H54 (cell line): ENCODE measurements at regions not wholly inside any gene's neighbourhood (a gene's known extent, or its start where the extent isn't known, plus 50 kb on each side); places are given as distances from the start of the nearest gene placed in this dataset.

ENCODE experiments used
- DNase-seq: peaks from one replicate; pipeline ENCODE4 v3.0.0; 2011; ENCODE audit warnings: low spot score, mixed read lengths; ENCODE audit not compliant: insufficient read length
- FAIRE-seq: peaks from 3 replicates; lab custom pipeline; 2011; peaks lifted over from hg19 to GRCh38; lab: Jason Lieb, UNC
- POLR2A ChIP-seq: IDR thresholded peaks from 2 replicates; pipeline ENCODE4 v1.6.1; 2011; ENCODE audit warnings: low read depth, mild to moderate bottlenecking, low read length

DNA sequence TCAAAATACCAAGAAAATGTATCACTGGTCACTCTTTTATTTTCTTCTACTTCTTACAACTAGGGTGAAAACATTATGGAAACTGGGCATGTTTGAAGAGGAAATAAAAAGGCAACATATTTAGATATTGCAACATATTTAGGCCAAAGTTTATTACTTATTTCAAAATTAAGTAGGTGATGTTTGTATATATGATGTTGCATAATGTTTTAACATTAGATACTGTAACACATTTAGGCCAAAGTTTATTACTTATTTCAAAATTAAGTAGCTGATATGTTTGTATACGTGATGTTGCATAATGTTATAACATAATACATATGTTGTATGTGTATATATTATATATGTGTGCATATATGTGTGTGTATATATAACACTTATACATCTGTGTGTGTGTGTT lies 451.3 kb downstream of the LIG4 start:
- DNase-seq (no peak), FAIRE-seq (no peak)
- no peak for TF ChIP-seq POLR2A

DNA sequence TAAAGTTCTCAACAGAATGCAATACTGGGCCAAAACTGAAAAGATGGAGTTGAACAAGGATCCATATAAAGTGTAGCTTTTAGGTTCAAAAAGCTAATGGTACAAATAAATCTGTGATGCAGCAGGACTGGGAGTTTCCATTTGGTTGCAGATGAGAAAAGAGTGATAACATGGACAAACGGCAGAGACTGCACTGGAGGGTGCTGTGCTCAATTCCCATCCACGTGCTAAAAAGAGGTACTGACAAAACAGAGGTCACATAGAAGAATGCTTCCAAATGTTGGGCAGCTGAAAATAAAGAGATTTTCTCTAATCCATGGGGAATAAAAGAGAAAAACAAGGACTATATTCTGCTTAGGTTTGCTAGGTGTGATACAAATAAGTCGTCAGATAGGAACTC lies 461.6 kb downstream of the LIG4 start:
- no peak for TF ChIP-seq POLR2A
- DNase-seq (no peak), FAIRE-seq (no peak)

DNA sequence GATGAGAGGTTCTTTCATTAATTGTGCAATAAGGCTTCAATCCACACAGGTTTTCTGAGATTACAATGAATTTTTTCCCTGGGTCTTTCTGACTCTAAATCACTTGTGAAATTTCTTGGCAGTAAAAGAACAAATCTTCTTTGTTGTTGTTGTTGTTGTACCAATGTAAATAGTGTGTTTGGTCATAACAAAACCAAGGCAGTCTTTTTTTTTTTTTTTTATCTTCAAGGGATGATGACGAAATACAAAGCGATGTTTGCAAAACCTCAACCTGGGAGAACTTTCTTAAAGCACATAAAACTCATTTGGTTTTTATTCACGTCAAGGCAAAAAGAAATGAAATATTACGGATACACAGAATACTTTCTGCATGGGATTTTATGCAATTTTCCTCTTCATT lies 462.0 kb downstream of the LIG4 start:
- no peak for TF ChIP-seq POLR2A
- DNase-seq (no peak), FAIRE-seq (no peak)

DNA sequence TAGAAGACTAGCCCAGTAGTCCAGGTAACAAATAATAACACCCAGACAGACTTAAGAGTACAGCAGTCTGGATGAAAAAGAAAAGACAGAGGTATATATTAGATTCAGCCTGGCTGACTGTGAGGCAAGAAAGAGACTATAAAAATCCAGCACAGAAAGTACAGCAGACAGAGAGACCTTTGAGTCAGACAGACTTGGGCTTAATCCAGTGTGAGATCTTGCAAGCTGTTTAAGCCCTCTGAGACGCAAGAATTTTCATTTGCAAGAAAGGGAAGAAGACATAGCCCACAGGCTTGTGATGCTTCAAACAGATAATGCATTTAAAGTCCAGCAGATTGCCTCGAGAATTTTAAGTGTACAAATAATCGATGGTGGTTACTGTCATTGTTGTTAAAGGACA lies 471.4 kb downstream of the LIG4 start:
- no peak for DNase-seq
- no peak for TF ChIP-seq POLR2A
- no peak for FAIRE-seq

DNA sequence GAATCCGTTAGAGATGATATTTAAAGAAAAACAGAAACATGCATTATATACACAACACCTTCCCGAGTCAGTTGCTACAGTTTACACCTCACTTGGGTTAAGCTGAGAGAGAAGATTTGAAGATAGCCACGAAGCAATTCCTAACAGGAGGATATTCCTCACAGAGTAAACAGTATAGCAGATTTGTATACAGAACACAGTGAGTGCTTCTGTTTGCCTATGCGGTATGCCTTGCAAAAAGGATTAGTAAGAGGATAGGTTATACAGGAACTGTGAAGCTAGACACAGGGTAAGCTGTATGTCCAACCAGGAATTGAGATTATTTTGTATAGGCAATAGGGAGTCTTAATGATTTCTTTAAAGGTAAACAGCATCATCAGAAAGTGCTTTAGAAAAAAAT lies 471.8 kb downstream of the LIG4 start:
- TF ChIP-seq POLR2A: no peak
- no peak for DNase-seq
- FAIRE-seq: no peak

DNA sequence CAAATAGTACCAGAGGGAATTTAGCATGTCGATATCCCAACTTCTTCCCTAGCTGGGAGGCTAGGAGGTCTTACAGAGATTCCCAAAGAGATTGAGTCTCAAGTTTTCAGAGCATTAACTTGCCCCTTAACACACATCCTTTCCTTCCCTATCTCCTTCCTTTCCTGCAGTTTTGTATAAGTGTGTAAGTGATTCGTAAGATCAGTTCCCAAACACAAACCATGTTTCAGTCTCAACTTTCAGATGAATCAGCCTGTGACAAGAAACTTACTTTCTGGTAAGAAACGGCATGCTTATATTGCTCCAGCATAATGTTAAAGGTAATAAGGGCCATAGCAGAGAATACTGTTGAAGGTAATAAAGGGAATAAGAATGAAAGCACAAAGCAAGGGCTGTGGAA lies 472.2 kb downstream of the LIG4 start:
- peak; percentile 99 for FAIRE-seq
- DNase-seq: no peak
- no peak for TF ChIP-seq POLR2A

DNA sequence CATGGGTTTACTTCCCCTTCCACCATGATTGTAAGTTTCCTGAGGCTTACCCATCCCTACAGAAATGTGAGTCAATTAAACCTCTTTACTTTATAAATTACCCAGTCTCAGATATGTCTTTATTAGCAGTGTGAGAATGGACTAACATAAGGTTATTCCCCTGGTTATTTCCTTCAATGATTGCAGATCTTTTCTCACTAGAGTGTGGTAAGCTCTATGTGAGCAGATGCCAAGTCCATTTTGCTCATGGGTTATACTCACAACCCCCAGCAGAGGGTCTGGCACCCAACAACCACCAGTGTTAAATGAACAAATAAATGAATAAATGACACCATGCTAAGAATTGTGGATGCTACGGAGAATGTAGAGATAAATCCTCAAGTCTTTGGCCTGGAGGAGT lies 472.8 kb downstream of the LIG4 start:
- no peak for TF ChIP-seq POLR2A
- DNase-seq (no peak), FAIRE-seq (no peak)

DNA sequence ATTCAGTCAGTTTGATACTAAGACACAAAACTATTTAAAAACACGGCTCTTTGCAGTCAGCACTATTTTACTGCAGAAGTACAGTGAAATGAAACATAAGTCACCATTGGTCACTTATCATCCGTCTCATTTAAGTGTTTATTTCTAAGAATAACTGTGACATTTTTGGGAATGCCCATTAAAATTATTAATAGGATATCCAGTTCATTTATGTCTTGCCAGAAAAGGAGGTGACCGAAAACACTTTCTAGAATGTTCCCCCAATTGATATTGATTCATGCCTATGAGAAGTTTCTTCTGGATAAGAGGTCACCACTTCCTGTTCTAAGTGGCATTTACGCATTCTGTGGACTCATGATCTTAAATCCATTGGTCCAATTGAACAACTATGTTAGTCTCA lies 477.3 kb downstream of the LIG4 start:
- DNase-seq: no peak
- no peak for TF ChIP-seq POLR2A
- peak; percentile 82 for FAIRE-seq

DNA sequence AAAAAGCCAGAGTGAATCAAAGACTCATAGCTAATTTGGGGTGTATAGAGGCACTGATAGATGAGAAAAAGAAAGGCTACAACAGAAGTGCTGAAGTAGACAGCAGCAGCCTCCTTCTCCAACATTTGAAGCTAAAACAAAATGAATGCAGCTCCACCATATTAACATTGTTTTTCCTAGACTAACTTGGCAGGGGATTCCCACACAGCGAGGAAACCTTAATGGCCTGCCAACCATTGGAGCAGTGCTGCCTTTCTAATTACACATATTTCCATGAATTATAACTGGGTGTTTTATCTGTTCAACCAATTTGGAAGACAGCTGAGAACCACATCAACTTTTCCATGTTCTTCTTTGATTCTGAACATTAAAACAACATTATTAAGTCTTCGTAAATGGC lies 478.6 kb downstream of the LIG4 start:
- no peak for TF ChIP-seq POLR2A
- FAIRE-seq: no peak
- DNase-seq: no peak

DNA sequence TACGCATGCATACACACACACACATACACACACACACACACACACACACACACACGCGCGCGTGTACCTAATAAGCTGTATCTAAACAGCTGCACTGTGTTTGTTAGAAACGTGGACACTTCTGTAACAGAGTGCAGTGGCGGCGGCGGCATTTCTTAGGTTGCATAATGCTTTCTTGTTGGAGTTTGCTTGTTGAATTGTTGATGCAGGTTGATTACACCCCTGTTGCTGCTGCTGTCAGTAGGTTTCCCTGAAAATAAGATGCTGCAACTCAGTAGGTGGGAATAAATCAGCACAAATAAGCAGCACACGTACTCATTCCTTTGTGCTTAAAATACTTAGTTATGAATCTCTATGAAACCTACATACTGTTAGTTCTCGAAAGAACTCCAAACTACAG lies 479.2 kb downstream of the LIG4 start:
- TF ChIP-seq POLR2A: no peak
- FAIRE-seq: no peak
- DNase-seq: no peak

DNA sequence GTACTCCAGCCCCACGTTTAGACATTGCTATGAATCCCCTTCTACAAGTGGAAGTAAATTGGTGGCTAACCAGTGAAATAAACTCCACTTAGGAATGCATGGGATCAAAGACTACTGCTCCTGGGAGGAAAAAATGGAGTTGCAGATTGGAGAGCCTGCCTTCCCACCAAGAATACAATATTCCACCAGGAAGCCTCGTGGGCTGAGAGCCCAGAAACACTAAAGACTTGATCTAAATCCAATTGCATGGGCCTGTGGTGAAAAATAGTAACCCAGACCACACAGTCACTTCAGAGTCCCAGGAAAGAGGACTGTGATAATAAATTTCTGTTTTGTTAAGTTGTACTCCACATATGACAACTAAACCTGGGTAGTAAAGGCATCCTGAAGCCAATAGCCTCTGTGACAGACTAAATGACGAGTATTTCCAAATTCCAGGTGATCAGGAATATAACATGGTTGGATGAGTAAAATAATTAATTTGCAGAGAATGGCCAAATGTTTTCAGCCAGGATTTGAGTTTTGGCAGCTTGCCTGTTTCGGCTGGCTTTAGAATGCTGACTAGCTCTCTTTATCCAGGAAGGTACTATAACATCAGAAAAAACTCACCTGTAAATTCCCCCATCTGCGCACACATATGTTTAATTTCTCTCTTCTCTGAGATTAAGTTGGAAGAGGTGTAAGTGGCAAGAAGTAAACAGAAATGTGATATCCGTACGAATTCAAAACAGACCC lies 480.3 kb downstream of the LIG4 start:
- no peak for TF ChIP-seq POLR2A
- FAIRE-seq (peak; percentile 78), DNase-seq (no peak)

DNA sequence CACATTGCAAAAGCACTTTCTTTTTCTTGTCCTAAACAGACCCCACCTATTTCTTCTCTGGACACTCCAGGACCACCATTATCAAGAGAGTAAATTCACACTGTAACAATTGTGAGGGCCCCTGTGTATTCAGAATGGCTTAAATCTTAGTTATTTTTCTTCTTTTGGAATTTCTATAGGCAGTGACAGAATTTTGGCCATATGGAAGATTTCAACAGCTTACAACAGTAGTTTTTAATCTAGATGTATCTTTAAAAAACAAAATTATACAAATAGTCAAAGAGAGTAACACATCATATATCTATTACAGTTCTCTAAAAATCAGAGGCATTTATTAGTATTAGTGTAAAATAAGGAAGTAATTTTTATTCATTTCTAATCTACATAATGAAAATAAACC lies 482.1 kb downstream of the LIG4 start:
- no peak for TF ChIP-seq POLR2A
- DNase-seq (no peak), FAIRE-seq (no peak)

DNA sequence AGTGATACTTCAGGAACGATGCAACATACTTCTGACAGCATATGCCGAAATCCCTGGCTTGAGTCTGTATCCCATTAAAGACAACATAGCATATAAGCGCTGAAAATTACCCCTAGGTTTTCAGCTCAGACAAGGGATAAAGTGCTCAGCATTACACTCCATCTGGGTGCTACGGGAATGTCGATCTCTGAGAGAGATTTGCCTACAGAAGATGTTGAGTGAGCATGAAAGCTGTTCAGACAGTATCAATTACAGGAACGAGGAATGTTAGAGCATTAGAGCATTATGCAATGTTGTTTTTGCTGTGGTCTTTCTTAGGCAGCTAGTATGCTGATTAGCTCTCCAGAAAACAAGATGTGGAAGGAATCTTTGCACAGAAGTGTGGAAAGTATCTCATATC lies 484.5 kb downstream of the LIG4 start:
- DNase-seq: no peak
- TF ChIP-seq POLR2A: no peak
- peak; percentile 95 for FAIRE-seq

DNA sequence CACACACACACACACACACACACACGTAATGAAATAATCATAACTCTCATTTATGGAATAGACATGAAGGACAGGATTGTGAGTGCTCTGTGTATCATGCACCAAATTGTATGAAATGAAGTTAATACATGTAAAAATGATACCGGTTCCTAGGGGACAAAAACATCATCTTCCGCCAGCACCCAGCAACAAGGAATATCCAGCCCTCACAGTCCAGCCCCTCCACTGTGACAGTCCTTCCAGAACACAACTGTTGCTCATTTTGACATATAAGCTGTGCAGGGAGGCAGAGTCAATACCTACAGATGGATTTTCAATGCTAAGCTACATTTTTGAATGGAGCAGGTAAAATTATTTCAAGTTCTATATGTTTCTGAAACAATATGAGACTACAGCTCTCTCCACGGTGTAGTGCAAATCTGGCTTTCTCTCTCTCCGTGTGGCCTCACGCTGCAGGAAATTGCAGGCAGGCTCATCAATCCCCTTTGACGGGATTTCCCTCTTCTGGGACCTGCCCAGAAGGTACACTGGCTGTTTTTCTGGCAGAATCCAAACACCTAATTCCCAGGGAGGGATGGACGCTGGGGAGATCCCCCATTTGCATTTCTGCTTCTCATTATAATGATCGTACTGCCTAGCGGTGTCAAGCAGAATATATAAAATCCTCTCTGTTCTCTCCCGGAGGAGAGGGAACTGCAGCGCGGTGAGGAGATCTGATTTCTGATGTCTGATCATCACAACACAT lies 494.0 kb downstream of the LIG4 start:
- TF ChIP-seq POLR2A: no peak
- DNase-seq (no peak), FAIRE-seq (no peak)

DNA sequence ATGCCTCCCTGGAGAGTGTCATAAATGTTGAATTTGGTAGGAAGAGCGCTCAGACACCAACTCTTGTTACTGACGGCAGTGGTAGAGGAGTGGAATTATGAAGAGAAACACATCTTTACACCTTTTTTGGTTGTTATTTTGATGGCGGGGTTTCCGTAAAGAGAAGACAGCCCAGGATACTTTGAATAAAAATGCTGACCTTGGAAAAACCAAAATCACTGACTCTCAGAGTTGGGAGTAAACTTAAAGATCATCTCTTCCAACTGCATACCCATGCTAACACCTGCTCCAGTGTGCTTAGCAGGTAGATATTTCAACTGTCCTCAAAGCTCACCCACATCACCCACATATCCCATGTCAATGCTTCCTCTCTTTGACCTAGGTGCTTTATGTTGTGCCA lies 498.6 kb downstream of the LIG4 start:
- DNase-seq (no peak), FAIRE-seq (peak; percentile 6)
- TF ChIP-seq POLR2A: no peak
